ENCODE measurements at regions not wholly inside any gene's neighbourhood (a gene's known extent, or its start where the extent isn't known, plus 50 kb on each side); places are given as distances from the start of the nearest gene placed in this dataset.

GRCh38 chr9:99628285-99628684 is 193.4 kb upstream of the NR4A3 start:
- Histone ChIP-seq H3K9me3 (ENCODE audit: insufficient read depth, low read length, severe bottlenecking) (no peaks in the 10 kb centered on the region), H4K20me1 (ENCODE audit: insufficient read depth, low read length) (no peaks in the 10 kb centered on the region), H3K27me3 (ENCODE audit: insufficient read depth, low read length, poor library complexity) (no peaks in the 10 kb centered on the region), H2AFZ (ENCODE audit: low read depth, low read length) (no peak overlapping the region), H3K4me2 (ENCODE audit: insufficient read depth, low read length) (no peak overlapping the region), H3K36me3 (ENCODE audit: insufficient read depth, low read length) (no peaks in the 10 kb centered on the region), H3K9ac (ENCODE audit: low read depth, low read length) (no peak overlapping the region), H3K27ac (ENCODE audit: low read length) (no peak overlapping the region), H3K4me1 (ENCODE audit: insufficient read depth, low read length) (no peaks in the 10 kb centered on the region), H3K4me3 (ENCODE audit: low read depth in 1 of 2, low read length in 2 of 2) (no peak overlapping the region), H3K79me2 (ENCODE audit: insufficient read depth, low read length) (no peaks in the 10 kb centered on the region)
- no peak for TF ChIP-seq CTCF (IDR thresholded peaks at IDR 0.05; ENCODE audit: borderline replicate concordance, extremely low read depth, low read length, poor library complexity, severe bottlenecking)
- no peak for TF ChIP-seq EZH2 (IDR thresholded peaks at IDR 0.05; ENCODE audit: borderline replicate concordance, low read depth, low read length, severe bottlenecking)
- DNase-seq, result no peak
- no peak for ATAC-seq (ENCODE audit: insufficient read depth, low read depth)

DNA sequence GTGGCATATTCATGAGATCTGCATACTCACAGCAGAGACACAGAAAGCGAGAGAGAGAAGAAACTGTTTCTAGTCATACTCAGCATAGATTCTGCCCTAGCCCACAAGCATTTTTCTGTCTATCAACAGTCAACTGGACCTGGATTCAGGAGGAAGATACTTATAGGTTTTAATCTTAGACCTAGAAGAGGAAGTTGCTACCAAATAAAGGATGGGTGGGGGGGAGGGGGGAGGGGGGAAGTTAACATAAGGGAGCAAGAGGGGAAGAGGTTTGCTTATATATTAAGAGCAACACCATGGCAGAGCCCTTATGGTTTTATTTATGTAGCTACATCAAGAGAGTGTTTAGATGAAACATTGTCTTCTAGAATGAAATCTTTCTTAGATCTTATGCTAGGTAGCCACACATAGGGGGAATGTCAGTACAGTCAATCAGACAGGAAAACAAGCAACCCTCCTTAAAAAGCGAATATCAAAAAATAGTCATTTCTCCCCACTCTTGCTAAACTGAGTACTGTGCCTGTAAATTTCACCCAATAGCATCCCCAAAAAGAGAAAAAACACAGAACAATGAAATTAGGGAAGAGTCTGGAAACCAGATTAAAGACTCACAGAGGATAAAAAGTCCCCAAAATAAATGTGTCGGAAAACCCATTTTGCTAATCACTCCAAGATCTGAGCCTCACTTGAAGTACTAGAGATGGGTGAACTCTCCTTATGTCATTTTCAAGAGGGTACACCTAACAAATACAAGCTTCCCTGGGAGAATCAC is 192.7 kb upstream of the NR4A3 start:
- TF ChIP-seq CTCF (IDR thresholded peaks at IDR 0.05; ENCODE audit: borderline replicate concordance, extremely low read depth, low read length, poor library complexity, severe bottlenecking), result no peak
- no peak for TF ChIP-seq EZH2 (IDR thresholded peaks at IDR 0.05; ENCODE audit: borderline replicate concordance, low read depth, low read length, severe bottlenecking)
- ATAC-seq (ENCODE audit: insufficient read depth, low read depth), result no peak
- no peak overlapping the region for H3K27ac ChIP-seq (ENCODE audit: low read length)
- H3K4me1 ChIP-seq (ENCODE audit: insufficient read depth, low read length), result no peaks in the 10 kb centered on the region
- no peak overlapping the region for H2AFZ ChIP-seq (ENCODE audit: low read depth, low read length)
- H3K9ac ChIP-seq (ENCODE audit: low read depth, low read length), result no peak overlapping the region
- H3K79me2 ChIP-seq (ENCODE audit: insufficient read depth, low read length), result no peaks in the 10 kb centered on the region
- H3K36me3 ChIP-seq (ENCODE audit: insufficient read depth, low read length), result no peaks in the 10 kb centered on the region
- DNase-seq, result no peak
- H3K4me2 ChIP-seq (ENCODE audit: insufficient read depth, low read length), result no peak overlapping the region
- no peaks in the 10 kb centered on the region for H3K27me3 ChIP-seq (ENCODE audit: insufficient read depth, low read length, poor library complexity)
- H3K9me3 ChIP-seq (ENCODE audit: insufficient read depth, low read length, severe bottlenecking), result no peaks in the 10 kb centered on the region
- no peak overlapping the region for H3K4me3 ChIP-seq (ENCODE audit: low read depth in 1 of 2, low read length in 2 of 2)
- no peaks in the 10 kb centered on the region for H4K20me1 ChIP-seq (ENCODE audit: insufficient read depth, low read length)

- Histone ChIP-seq H3K27ac (ENCODE audit: low read length) (no peak overlapping the region), H3K36me3 (ENCODE audit: insufficient read depth, low read length) (no peaks in the 10 kb centered on the region), H3K9ac (ENCODE audit: low read depth, low read length) (no peak overlapping the region), H3K4me1 (ENCODE audit: insufficient read depth, low read length) (no peaks in the 10 kb centered on the region), H3K4me3 (ENCODE audit: low read depth in 1 of 2, low read length in 2 of 2) (no peak overlapping the region), H3K9me3 (ENCODE audit: insufficient read depth, low read length, severe bottlenecking) (no peaks in the 10 kb centered on the region), H3K27me3 (ENCODE audit: insufficient read depth, low read length, poor library complexity) (no peaks in the 10 kb centered on the region), H4K20me1 (ENCODE audit: insufficient read depth, low read length) (no peaks in the 10 kb centered on the region), H3K4me2 (ENCODE audit: insufficient read depth, low read length) (no peak overlapping the region), H3K79me2 (ENCODE audit: insufficient read depth, low read length) (no peaks in the 10 kb centered on the region), H2AFZ (ENCODE audit: low read depth, low read length) (no peak overlapping the region)
- ATAC-seq (ENCODE audit: insufficient read depth, low read depth) (no peak), DNase-seq (no peak)
- TF ChIP-seq CTCF (IDR thresholded peaks at IDR 0.05; ENCODE audit: borderline replicate concordance, extremely low read depth, low read length, poor library complexity, severe bottlenecking) (no peak), EZH2 (IDR thresholded peaks at IDR 0.05; ENCODE audit: borderline replicate concordance, low read depth, low read length, severe bottlenecking) (no peak)
Observed at GRCh38 chr9:99632349-99633038, 189.2 kb upstream of the NR4A3 start.

Measured in DND-41 (cell line).